Stimulated activated CD8-positive, alpha-beta memory T cell treated with anti-CD3 and anti-CD28 coated beads, Interleukin-2, amount 100 ng/mL, for 48 hours (primary cell): ENCODE measurements at regions not wholly inside any gene's neighbourhood (a gene's known extent, or its start where the extent isn't known, plus 50 kb on each side); places are given as distances from the start of the nearest gene placed in this dataset.

Source experiments
- DNase-seq, 2 donors: peaks; one replicate each; pipeline ENCODE4 v3.0.0-alpha.2; 2020; ENCODE audit warnings: low read depth in 2 of 2

- DNase-seq, result no peak
These were observed 71.2 kb upstream of the AFDN start for GRCh38 chr6:167755461-167755860.

GRCh38 chr6:167756597-167756996 is 70.1 kb upstream of the AFDN start:
- no peak for DNase-seq

GRCh38 chr6:167757249-167757648 is 69.5 kb upstream of the AFDN start:
- DNase-seq, result no peak

GRCh38 chr6:167757821-167758220 is 68.9 kb upstream of the AFDN start:
- DNase-seq, result no peak

- no peak for DNase-seq
These were observed 68.2 kb upstream of the AFDN start for GRCh38 chr6:167758309-167759023.

GRCh38 chr6:167759206-167759605 is 67.5 kb upstream of the AFDN start:
- no peak for DNase-seq

- no peak for DNase-seq
These were observed 66.8 kb upstream of the AFDN start for GRCh38 chr6:167759912-167760311.

GRCh38 chr6:167760979-167761793 is 65.5 kb upstream of the AFDN start:
- no peak for DNase-seq

GRCh38 chr6:167761794-167762258 is 64.9 kb upstream of the AFDN start:
- DNase-seq, result no peak

- DNase-seq, result no peak
These were observed 64.3 kb upstream of the AFDN start for GRCh38 chr6:167762259-167762962.

GRCh38 chr6:167763056-167763944 is 63.4 kb upstream of the AFDN start:
- DNase-seq, result no peak

GRCh38 chr6:167764215-167764614 is 62.5 kb upstream of the AFDN start:
- no peak for DNase-seq

- no peak for DNase-seq
These were observed 61.8 kb upstream of the AFDN start for GRCh38 chr6:167764713-167765479.

GRCh38 chr6:167766986-167767714 is 59.6 kb upstream of the AFDN start:
- no peak for DNase-seq

- DNase-seq, result no peak
These were observed 59.0 kb upstream of the AFDN start for GRCh38 chr6:167767715-167768107.

- DNase-seq, result no peak
These were observed 58.1 kb upstream of the AFDN start for GRCh38 chr6:167768471-167769215.

GRCh38 chr6:167769408-167770190 is 57.1 kb upstream of the AFDN start:
- no peak for DNase-seq

- DNase-seq, result no peak
These were observed 56.3 kb upstream of the AFDN start for GRCh38 chr6:167770291-167770955.
